CD8-positive, alpha-beta memory T cell (primary cell): ENCODE measurements at regions not wholly inside any gene's neighbourhood (a gene's known extent, or its start where the extent isn't known, plus 50 kb on each side); places are given as distances from the start of the nearest gene placed in this dataset.
"Not testable (repeated sequence)": the region's sequence is repeated elsewhere in the genome, so short reads cannot be mapped to it uniquely, and the experiment has no call there.

ENCODE experiments used
- CTCF ChIA-PET: fragments of 350-600 bp; sonication (Branson Sonifier 250); formaldehyde crosslinking; loops from one replicate; lab custom pipeline; 2021; ENCODE audit warnings: antibody characterized with exemption; lab: Charles Lee
- POLR2A ChIA-PET: fragments of 350-600 bp; sonication (Branson Sonifier 250); formaldehyde crosslinking; loops from one replicate; lab custom pipeline; 2021; ENCODE audit warnings: antibody characterized with exemption; lab: Charles Lee
- DNase-seq, 5 donors: peaks; one replicate each; pipeline versions ENCODE4 v3.0.0 to v3.0.0-alpha.2; 2020 to 2022; ENCODE audit warnings: mixed read lengths in 1 of 5
- H3K27ac ChIP-seq: one replicate; pipeline ENCODE4 v1.7.0; 2013; ENCODE audit warnings: low read depth, mild to moderate bottlenecking, low read length, moderate library complexity
- H3K27me3 ChIP-seq: 2 replicates; pipeline ENCODE4 v1.7.0; 2013; ENCODE audit warnings: low read length, mild to moderate bottlenecking; ENCODE audit not compliant: insufficient read depth, poor library complexity, severe bottlenecking
- H3K36me3 ChIP-seq: 2 replicates; pipeline ENCODE4 v1.7.0; 2013; ENCODE audit warnings: mild to moderate bottlenecking, low read length, moderate library complexity; ENCODE audit not compliant: insufficient read depth
- H3K4me1 ChIP-seq: 2 replicates; pipeline ENCODE4 v1.7.0; 2013; ENCODE audit warnings: mild to moderate bottlenecking, low read length, moderate library complexity; ENCODE audit not compliant: insufficient read depth
- H3K4me3 ChIP-seq: 2 replicates; pipeline ENCODE4 v1.7.0; 2013; ENCODE audit warnings: mild to moderate bottlenecking, low read length
- H3K9me3 ChIP-seq: 2 replicates; pipeline ENCODE4 v1.7.0; 2013; ENCODE audit warnings: mild to moderate bottlenecking, low read length
- H3K27ac Mint-ChIP-seq, 8 donors: one replicate each; pipeline ENCODE4 v1.8.0; 2020 to 2021; ENCODE audit warnings: mixed read lengths in 8 of 8, mild to moderate bottlenecking in 6 of 8, inconsistent platforms in 3 of 8, moderate library complexity in 3 of 8
- H3K27me3 Mint-ChIP-seq, 2 donors: one replicate each; pipeline ENCODE4 v1.8.0; 2020 to 2021; ENCODE audit warnings: mixed read lengths in 2 of 2, mild to moderate bottlenecking in 1 of 2, moderate library complexity in 1 of 2
- H3K36me3 Mint-ChIP-seq, 3 donors: one replicate each; pipeline ENCODE4 v1.8.0; 2020 to 2021; ENCODE audit warnings: mixed read lengths in 3 of 3, inconsistent platforms in 1 of 3, mild to moderate bottlenecking in 1 of 3
- H3K4me1 Mint-ChIP-seq, 3 donors: one replicate each; pipeline ENCODE4 v1.8.0; 2020 to 2021; ENCODE audit warnings: mixed read lengths in 3 of 3, inconsistent platforms in 1 of 3, mild to moderate bottlenecking in 1 of 3
- H3K4me3 Mint-ChIP-seq, 7 donors: one replicate each; pipeline ENCODE4 v1.8.0; 2020 to 2021; ENCODE audit warnings: mixed read lengths in 7 of 7, mild to moderate bottlenecking in 6 of 7, moderate library complexity in 4 of 7, inconsistent platforms in 2 of 7
- H3K9me3 Mint-ChIP-seq, 5 donors: one replicate each; pipeline ENCODE4 v1.8.0; 2020 to 2022; ENCODE audit warnings: mixed read lengths in 5 of 5, mild to moderate bottlenecking in 3 of 5, moderate library complexity in 2 of 5, inconsistent platforms in 1 of 5

DNA sequence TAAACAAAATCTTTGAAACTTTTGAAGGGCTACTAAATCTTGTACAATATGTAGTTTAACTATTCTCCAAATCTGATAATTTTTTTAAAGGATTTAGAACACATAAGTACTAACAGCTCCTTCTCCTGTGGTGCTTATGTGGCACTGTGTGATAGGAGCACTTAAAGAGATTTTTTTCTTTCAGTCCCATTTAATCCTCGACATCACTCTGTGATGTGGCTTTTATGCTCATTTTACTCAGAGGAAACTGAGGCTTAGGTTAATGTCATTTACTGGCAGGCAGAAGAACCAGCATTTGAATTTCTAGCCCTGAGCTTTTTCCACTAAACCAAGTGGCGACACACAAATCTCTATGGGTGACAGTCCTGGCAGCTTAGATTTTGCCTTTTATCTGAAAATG lies 92.4 kb downstream of the SAMD9 start:
- Mint-ChIP-seq H3K4me1 (no peaks in the 10 kb centered on the region), H3K27ac (no peak overlapping the region), H3K9me3 (peaks cover 0 to 2% (median 1%) of the 10 kb centered on the region in 5 donors), H3K27me3 (peaks cover 9 to 17% of the 10 kb centered on the region in 2 donors), H3K4me3 (no peak overlapping the region), H3K36me3 (peaks cover 0 to 4% (median 0%) of the 10 kb centered on the region in 3 donors)
- ChIA-PET CTCF (no interaction called here), POLR2A (no interaction called here)
- Histone ChIP-seq H3K4me3 (no peak overlapping the region), H3K27ac (no peak overlapping the region), H3K4me1 (no peaks in the 10 kb centered on the region), H3K27me3 (no peaks in the 10 kb centered on the region), H3K9me3 (no peaks in the 10 kb centered on the region), H3K36me3 (no peaks in the 10 kb centered on the region)
- no peak for DNase-seq

DNA sequence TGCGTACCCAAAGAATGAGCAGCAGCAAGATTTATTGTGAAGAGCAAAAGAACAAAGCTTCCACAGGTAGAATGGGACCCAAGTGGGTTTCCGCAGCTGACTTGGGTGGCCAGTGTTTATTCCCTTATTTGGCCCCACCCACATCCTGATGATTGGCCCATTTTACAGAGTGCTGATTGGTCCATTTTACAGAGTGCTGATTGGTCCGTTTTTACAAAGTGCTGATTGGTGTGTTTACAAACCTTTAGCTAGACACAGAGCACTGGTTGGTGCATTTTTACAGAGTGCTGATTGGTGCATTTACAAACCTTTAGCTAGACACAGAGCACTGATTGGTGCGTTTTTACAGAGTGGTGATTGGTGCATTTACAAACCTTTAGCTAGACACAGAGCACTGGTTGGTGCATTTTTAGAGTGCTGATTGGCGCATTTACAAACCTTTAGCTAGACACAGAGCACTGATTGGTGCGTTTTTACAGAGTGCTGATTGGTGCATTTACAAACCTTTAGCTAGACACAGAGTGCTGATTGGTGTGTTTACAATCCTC lies 94.8 kb downstream of the SAMD9 start:
- H3K4me1 Mint-ChIP-seq, H3K9me3 Mint-ChIP-seq, DNase-seq, POLR2A ChIA-PET, H3K9me3 ChIP-seq, H3K27ac ChIP-seq, H3K4me3 ChIP-seq, H3K4me3 Mint-ChIP-seq, H3K36me3 Mint-ChIP-seq, H3K27me3 ChIP-seq, CTCF ChIA-PET, H3K27ac Mint-ChIP-seq, H3K4me1 ChIP-seq, H3K36me3 ChIP-seq: not testable (repeated sequence)
- peaks cover 3 to 13% of the 10 kb centered on the region in 2 donors for H3K27me3 Mint-ChIP-seq

DNA sequence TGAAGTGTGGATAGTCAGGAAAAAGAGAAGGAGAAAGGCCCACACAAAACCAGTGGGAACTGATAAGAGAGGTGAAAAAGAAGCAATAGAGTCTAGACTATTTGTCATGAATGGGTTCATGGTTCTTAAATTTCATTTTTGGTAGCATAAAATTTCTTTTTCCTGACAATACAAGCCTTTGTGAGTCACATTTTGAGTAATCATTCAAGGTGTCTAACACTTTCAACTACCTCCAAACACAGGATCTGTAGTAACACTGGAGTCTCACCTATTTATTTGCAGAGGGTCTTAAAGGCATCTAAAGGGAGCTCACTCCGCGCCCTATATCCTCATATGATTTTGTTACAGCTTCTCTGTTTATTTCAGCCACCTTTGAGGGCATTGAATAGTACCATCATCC lies 96.0 kb downstream of the SAMD9 start:
- Histone ChIP-seq H3K27me3 (no peaks in the 10 kb centered on the region), H3K4me3 (no peak overlapping the region), H3K27ac (no peak overlapping the region), H3K36me3 (no peaks in the 10 kb centered on the region), H3K9me3 (no peaks in the 10 kb centered on the region), H3K4me1 (no peaks in the 10 kb centered on the region)
- H3K4me3 Mint-ChIP-seq: no peak overlapping the region
- no peaks in the 10 kb centered on the region for H3K4me1 Mint-ChIP-seq
- CTCF ChIA-PET: no interaction called here
- H3K9me3 Mint-ChIP-seq: peaks cover 0 to 1% (median 0%) of the 10 kb centered on the region in 5 donors
- no peak for DNase-seq
- no peak overlapping the region for H3K27ac Mint-ChIP-seq
- peaks cover 0 to 6% of the 10 kb centered on the region in 2 donors for H3K27me3 Mint-ChIP-seq
- no peaks in the 10 kb centered on the region for H3K36me3 Mint-ChIP-seq
- POLR2A ChIA-PET: no interaction called here

GRCh38 chr7:93018716-93019115 lies 99.1 kb downstream of the SAMD9 start:
- no peak for DNase-seq
- H3K4me1 ChIP-seq: peaks cover 6% of the 10 kb centered on the region
- Mint-ChIP-seq H3K27ac (no peak overlapping the region), H3K4me3 (no peak overlapping the region), H3K36me3 (no peaks in the 10 kb centered on the region), H3K9me3 (peaks cover 0 to 1% (median 0%) of the 10 kb centered on the region in 5 donors), H3K27me3 (peaks cover 0 to 3% of the 10 kb centered on the region in 2 donors), H3K4me1 (no peaks in the 10 kb centered on the region)
- H3K27me3 ChIP-seq: no peaks in the 10 kb centered on the region
- POLR2A ChIA-PET: no interaction called here
- CTCF ChIA-PET: interaction anchor here (0.6 kb wide), 1 partner anchor 149 kb away, joined by 3 read pairs; no protein-coding TSS in a partner anchor
- H3K4me3 ChIP-seq: no peak overlapping the region
- no peaks in the 10 kb centered on the region for H3K36me3 ChIP-seq
- no peaks in the 10 kb centered on the region for H3K9me3 ChIP-seq
- no peak overlapping the region for H3K27ac ChIP-seq

- Histone ChIP-seq H3K4me1 (peaks cover 6% of the 10 kb centered on the region), H3K36me3 (no peaks in the 10 kb centered on the region), H3K4me3 (no peak overlapping the region), H3K27ac (no peak overlapping the region), H3K27me3 (no peaks in the 10 kb centered on the region), H3K9me3 (no peaks in the 10 kb centered on the region)
- ChIA-PET CTCF (no interaction called here), POLR2A (no interaction called here)
- Mint-ChIP-seq H3K4me1 (no peaks in the 10 kb centered on the region), H3K4me3 (no peak overlapping the region), H3K36me3 (no peaks in the 10 kb centered on the region), H3K27me3 (no peaks in the 10 kb centered on the region), H3K9me3 (no peaks in the 10 kb centered on the region), H3K27ac (no peak overlapping the region)
- DNase-seq: no peak
These were observed 100.9 kb downstream of the SAMD9 start for GRCh38 chr7:93016681-93017381.

DNA sequence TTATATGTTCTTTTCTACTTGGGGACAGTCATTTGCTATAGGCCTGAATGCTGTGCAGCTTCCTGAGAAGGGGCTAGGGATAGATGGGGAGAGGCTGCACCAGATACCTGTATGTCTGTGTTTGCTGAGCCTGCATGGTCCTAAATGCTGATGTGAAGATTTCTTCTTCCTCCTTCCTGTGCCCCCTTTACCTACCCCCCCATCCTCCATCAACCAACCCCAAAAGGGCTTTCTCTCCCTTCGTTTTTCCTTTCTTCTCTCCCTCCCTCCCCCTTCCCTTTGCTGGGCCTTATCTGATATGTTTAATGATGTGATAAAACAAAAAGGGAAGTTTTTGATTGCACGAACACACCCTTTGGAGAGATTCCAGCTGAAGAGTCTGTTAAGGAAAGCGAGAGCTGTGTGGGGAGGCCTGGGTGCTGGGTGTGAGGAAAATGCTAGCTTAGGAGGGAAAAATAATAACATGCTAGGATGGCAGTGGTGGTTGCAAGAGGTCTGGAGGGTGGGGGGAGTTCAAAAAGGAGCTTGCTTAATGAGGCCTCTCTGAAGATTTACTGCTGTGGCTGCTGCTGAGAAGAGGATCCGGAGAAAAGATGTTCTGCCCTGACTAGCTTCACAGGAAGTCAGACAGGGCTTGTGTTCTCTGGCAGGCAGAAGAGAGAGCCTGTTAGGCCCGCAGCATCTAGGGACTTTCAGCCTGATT lies 101.8 kb downstream of the SAMD9 start:
- H3K4me3 ChIP-seq: no peak overlapping the region
- no peaks in the 10 kb centered on the region for H3K36me3 Mint-ChIP-seq
- no peak for DNase-seq
- ChIA-PET CTCF (no interaction called here), POLR2A (no interaction called here)
- H3K9me3 ChIP-seq: no peaks in the 10 kb centered on the region
- no peak overlapping the region for H3K4me3 Mint-ChIP-seq
- H3K27ac ChIP-seq: no peak overlapping the region
- H3K27me3 ChIP-seq: no peaks in the 10 kb centered on the region
- H3K36me3 ChIP-seq: no peaks in the 10 kb centered on the region
- no peaks in the 10 kb centered on the region for H3K4me1 Mint-ChIP-seq
- H3K27me3 Mint-ChIP-seq: no peaks in the 10 kb centered on the region
- H3K27ac Mint-ChIP-seq: no peak overlapping the region
- no peaks in the 10 kb centered on the region for H3K9me3 Mint-ChIP-seq
- H3K4me1 ChIP-seq: peaks cover 6% of the 10 kb centered on the region

- Mint-ChIP-seq H3K27ac (no peak overlapping the region), H3K36me3 (no peaks in the 10 kb centered on the region), H3K27me3 (no peaks in the 10 kb centered on the region), H3K4me1 (no peaks in the 10 kb centered on the region), H3K9me3 (no peaks in the 10 kb centered on the region), H3K4me3 (no peak overlapping the region)
- CTCF ChIA-PET: no interaction called here
- no peaks in the 10 kb centered on the region for H3K27me3 ChIP-seq
- POLR2A ChIA-PET: no interaction called here
- no peak overlapping the region for H3K27ac ChIP-seq
- H3K9me3 ChIP-seq: no peaks in the 10 kb centered on the region
- no peak overlapping the region for H3K4me3 ChIP-seq
- H3K4me1 ChIP-seq: peaks cover 6% of the 10 kb centered on the region
- no peak for DNase-seq
- no peaks in the 10 kb centered on the region for H3K36me3 ChIP-seq
These were observed 102.5 kb downstream of the SAMD9 start for GRCh38 chr7:93015101-93015778.

DNA sequence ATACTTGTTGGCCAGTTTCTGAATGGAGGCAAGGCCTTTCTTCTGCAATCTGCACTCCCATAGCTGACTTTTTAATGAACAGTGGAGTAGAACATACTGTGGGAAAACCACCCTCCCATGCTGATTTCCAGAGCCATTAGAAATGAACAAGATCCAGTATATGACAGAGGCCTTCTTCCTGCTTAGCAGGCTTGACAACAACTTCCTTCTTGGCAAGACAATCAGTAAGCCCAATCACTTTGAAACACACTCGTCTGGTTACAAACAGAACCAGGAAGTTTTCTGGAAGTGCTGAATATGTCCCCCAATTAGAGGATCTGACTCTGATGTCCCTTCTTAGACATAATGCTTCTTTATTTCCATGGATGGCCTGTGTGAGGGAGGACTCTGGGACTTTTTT lies 103.4 kb downstream of the SAMD9 start:
- peaks cover 6% of the 10 kb centered on the region for H3K4me1 ChIP-seq
- no peaks in the 10 kb centered on the region for H3K36me3 ChIP-seq
- H3K4me3 Mint-ChIP-seq: no peak overlapping the region
- ChIA-PET POLR2A (no interaction called here), CTCF (no interaction called here)
- no peak overlapping the region for H3K4me3 ChIP-seq
- H3K27ac ChIP-seq: no peak overlapping the region
- H3K27me3 Mint-ChIP-seq: no peaks in the 10 kb centered on the region
- no peaks in the 10 kb centered on the region for H3K27me3 ChIP-seq
- no peaks in the 10 kb centered on the region for H3K36me3 Mint-ChIP-seq
- DNase-seq: no peak
- no peaks in the 10 kb centered on the region for H3K9me3 Mint-ChIP-seq
- H3K27ac Mint-ChIP-seq: no peak overlapping the region
- H3K9me3 ChIP-seq: no peaks in the 10 kb centered on the region
- H3K4me1 Mint-ChIP-seq: no peaks in the 10 kb centered on the region
